HG03060 (cell line): ENCODE measurements at regions not wholly inside any gene's neighbourhood (a gene's known extent, or its start where the extent isn't known, plus 50 kb on each side); places are given as distances from the start of the nearest gene placed in this dataset.

Source experiments
- ATAC-seq: cut with Tn5 transposase; IDR thresholded peaks from one replicate; pipeline ENCODE4 v1.9.1; 2021; ENCODE audit warnings: low read depth, moderate number of reproducible peaks; ENCODE audit not compliant: unreplicated experiment

- no peak for ATAC-seq
These were observed 378.8 kb upstream of the PRMT6 start for GRCh38 chr1:106677721-106678120.

DNA sequence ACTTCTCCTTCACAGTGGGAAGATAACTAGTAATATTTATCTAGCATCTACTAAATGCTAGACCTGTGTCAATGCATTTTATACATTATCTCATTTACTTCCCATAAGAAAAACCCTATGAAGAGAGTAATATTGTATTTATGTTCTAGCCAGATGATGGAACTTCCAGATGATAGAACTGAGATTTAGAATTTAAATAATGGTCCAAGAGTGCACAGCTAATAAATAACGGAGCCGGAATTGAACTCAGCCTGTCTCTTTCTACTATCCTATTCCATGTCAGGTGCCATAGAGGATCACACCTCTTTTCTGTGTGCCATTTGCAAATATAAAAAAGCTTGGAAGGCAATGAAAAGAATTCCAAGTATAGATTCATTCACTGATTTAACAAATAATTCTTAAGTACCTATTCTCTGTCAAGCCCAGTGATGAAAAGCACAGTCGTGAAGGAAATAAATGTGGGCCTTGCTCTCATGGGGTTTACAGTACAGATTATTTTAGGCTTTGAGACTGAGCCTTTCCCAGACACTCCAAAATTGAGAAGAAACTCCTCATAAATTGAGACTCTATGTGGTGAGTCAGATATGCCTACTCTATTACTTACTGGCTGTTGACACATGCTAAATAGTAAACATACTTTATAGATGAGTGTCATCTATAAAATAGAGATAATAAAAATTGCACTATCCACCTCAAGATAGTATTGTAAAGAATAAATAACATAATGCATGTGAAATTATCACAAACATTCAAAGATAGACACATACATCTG lies 378.0 kb upstream of the PRMT6 start:
- ATAC-seq, result no peak

- ATAC-seq, result no peak
These were observed 376.3 kb upstream of the PRMT6 start for GRCh38 chr1:106680216-106680615.

DNA sequence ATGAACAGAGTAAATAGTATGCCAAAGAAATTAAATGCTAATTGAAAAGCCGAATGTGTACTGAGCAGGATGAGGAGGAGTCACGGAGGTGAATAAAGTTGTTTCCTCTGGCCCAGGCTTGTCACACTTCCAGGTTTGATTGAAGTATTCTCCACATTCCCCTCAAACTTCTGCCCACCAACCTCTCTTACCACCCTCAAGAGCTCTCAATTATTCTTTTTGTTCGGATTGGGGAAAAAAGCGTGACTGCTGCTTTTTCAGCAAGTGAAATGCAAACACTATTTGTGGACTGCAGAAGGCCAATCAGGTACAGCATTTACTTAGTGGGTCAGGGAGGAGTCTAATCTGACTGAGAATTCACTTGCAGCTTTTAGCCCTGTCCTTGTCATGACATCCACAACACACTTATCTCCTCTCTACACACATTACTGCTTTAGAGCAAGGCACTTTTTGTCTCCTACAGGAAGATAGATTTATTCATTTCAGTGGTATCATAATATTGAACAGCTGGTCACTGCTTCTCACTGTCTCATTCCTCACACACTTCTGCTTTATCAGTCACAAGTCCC lies 375.6 kb upstream of the PRMT6 start:
- no peak for ATAC-seq

GRCh38 chr1:106681939-106682522 lies 374.4 kb upstream of the PRMT6 start:
- no peak for ATAC-seq

DNA sequence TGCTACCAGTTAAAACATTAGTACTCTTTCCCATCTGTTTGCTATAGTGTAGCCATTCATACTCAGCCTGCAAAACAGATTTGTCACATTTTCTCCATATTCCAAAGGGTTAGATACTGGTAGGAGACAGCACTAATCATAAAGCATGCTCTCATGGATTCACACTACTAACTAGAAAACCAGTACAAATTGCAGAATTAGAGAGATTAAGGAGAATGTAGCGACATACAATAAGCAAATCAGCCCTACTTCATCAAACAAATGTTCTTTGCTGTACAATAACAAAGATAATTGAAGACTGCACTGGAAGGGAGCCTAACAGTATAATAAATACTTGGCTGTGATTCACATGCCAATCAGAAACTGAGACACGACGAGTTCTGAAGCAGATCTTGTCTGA lies 368.0 kb upstream of the PRMT6 start:
- no peak for ATAC-seq

- no peak for ATAC-seq
These were observed 357.8 kb upstream of the PRMT6 start for GRCh38 chr1:106698660-106699059.

DNA sequence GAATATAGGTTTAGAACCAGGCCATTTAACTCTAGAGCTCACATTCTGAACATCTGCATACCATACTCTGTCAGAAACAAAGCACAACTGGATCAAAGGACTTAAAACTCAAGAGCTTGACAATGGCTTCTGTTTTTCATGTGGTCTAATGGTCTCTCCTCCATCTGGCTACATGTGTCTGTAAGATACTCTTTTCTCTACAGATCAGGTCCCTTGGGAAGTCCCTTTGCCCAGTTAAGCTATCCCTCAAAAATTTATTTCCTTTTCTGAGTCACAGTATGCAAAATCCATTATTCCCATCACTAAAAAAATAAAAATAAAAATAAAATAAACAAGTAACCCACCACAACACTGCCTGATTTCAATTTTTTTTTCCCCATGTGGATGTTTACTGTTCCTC lies 357.0 kb upstream of the PRMT6 start:
- ATAC-seq, result no peak

GRCh38 chr1:106700211-106700610 lies 356.3 kb upstream of the PRMT6 start:
- no peak for ATAC-seq

DNA sequence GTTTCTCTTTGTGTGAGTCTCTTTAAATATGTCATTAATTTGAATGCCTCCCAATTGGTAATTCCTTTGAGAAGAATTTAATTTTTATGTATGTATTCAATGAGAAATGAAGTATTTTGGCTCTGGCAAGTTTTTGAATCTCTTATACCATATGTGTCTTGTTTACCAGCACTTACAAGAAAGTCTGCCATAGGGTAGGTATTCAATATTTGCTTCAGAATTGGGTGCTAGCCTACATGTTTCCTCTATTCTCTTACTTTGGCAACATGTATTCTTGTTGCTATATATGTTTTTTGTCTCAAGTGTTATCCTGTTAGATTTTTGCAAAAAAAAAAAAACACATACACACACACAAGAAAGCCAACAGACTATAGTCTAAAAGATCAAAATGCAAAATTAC lies 350.5 kb upstream of the PRMT6 start:
- ATAC-seq, result no peak

DNA sequence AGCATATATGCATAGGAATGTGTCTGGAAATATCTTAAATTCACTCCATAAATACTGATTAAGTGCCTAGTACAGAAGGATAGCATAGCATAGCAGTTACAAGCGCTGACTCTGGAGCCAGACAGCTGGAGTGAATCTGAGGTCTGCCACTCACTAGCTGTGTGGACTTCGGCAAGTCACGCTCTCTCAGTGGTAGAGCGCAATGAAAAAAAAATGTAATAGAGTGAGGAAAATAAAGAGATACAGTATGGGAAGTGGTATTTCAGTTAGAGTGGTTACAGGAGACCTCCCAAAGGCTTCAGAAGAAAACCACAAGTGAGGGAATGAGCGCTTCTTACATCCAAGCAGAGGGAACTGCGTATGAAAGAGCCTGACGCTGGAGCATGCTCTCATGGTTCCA lies 338.9 kb upstream of the PRMT6 start:
- ATAC-seq, result no peak

- ATAC-seq, result no peak
These were observed 334.7 kb upstream of the PRMT6 start for GRCh38 chr1:106721790-106722189.

GRCh38 chr1:106722466-106722865 lies 334.0 kb upstream of the PRMT6 start:
- no peak for ATAC-seq

DNA sequence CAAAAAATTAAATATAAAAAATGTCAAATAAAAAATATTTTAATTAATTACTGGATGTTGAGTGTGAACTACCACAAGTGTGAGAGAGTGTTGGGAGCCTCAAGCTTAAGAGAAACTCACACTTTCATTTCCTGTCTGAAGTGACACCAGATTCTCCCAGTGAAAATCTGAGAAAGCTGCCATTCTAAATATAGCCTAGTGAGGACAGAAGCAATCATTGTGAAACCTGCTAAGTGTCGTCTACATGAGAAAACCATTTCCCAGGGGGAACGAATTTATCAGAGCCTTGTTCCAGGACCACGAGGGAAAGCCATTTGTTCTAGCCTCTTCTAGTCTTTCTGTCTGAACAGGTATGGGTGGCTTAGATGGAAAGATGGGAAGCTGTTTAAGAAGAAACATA lies 329.3 kb upstream of the PRMT6 start:
- peak; percentile 94 for ATAC-seq

DNA sequence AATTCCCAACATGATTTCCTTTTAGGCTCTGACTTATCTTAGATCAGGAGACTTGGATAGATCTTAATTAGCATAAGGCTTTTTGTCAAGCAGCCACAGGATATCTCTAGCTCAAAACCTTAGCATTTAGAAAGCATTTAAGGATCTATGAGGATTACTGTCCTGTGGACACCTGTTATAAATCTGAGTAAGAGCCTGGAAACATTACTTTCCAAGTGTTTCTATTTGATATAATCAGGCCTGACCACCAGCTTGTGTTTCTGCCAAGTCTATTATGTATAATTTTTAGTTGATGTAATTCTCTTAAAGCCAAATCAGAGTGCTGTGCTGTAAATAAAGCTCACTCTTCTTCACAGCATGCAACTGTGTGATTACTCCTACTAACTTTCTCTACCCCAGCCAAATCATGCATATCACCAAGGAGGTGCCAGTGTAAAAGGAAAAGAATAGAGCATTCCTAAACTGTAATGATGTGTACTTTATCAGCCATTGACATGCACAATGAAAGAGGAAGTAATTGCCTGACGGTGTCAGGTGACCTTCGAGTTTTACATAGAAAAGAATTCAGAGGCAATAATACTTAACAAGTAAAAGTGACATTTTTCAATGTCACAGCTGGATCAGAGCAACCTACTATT lies 309.9 kb upstream of the PRMT6 start:
- ATAC-seq, result no peak

- ATAC-seq, result no peak
These were observed 309.2 kb upstream of the PRMT6 start for GRCh38 chr1:106747232-106747631.

DNA sequence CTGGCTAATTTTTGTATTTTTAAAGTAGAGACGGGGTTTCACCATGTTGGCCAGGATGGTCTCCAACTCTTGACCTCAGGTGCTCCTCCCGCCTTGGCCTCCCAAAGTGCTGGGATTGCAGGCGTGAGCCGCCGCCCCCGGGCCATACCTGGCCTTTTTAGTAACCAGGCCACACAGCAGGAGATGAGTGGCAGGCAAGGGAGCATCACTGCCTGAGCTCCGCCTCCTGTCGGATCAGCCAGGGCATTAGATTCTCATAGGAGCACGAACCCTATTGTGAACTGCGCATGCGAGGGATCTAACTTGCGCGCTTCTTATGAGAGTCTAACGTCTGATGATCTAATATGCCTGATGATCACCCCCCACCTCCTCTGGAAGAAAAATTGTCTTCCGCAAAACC lies 308.7 kb upstream of the PRMT6 start:
- ATAC-seq, result no peak

DNA sequence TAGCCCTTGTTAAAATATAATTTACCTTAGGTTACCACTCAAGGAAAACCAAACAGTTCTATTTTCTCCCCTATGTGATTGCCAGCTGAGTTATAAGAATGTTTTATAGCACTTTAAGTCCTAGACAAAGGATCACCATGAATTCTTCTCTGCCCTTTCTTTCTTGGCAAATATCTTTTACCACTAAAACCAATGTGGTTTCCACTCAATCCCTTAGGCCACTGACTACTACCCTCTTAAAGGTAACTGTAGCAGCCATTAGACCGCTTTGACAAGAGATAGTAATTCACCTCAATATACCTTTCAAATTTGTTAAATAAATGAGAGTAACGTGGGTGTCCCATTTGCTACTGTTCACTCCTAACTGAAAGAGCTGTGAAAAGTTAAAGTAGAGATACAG lies 307.9 kb upstream of the PRMT6 start:
- no peak for ATAC-seq

- ATAC-seq, result no peak
These were observed 307.0 kb upstream of the PRMT6 start for GRCh38 chr1:106749491-106749890.

DNA sequence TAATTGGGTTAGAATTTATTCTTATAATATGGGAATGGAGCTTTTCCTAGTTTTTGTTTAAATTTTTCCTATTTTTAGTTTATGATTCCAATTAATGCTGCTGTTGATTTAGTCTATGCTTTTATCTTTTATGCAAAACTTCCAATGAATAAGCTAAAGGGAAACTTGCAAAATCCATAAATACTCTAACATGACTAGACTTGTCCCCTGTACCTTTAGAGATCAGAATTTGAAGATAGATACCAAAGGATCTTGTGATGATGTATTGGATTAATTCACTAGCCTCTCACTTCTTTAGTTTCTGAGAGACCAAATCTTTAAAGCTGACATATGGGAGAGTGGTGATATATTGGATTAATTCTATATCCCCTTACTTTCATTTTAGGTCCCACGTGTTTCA lies 306.6 kb upstream of the PRMT6 start:
- ATAC-seq, result no peak

DNA sequence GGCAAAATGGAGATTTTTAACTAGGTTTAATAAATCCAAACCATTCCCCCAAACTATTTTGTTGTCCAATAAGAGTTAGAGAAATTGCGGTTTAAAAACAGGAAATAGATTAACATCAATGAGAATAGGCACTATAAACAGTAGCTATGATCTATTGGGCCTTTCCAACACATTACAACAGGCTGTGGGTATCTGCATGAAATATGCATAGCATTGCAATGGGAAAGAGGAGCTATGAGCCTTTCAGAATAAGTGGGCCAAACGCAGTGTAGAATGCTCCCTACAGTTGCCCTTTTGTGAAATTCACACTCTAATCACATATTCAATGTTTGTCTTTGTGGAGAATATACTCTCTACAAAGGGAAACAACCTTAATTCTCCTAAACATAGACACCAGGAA lies 305.5 kb upstream of the PRMT6 start:
- no peak for ATAC-seq

DNA sequence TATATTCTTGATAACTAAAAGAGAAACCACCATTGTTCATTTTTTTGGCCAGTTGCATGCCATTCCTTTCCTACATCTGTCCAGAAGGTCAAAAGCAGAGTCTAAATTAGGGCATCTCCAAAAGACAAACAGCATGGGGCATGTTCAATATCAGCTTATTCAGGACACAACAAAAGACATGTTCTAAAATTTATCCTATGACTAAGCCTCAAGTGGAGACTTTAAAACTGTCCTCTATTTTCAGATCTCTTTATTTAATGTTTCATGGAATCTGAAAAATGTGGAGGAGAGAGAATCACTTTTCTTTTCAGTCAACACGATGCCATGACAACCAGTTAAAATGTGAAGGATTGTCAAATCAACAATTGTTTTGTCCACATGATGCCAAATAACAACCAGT lies 303.4 kb upstream of the PRMT6 start:
- no peak for ATAC-seq
